BLaER1 (cell line): ENCODE measurements at regions not wholly inside any gene's neighbourhood (a gene's known extent, or its start where the extent isn't known, plus 50 kb on each side); places are given as distances from the start of the nearest gene placed in this dataset.

Experiments
- H3K27ac ChIP-seq: shearing (Covaris generic); formaldehyde crosslinking; 2 replicates; pipeline ENCODE4 v1.8.1; 2022
- H3K27me3 ChIP-seq: shearing (Covaris generic); formaldehyde crosslinking; 2 replicates; pipeline ENCODE4 v1.8.1; 2022
- H3K36me3 ChIP-seq: shearing (Covaris generic); formaldehyde crosslinking; 2 replicates; pipeline ENCODE4 v1.8.1; 2022
- H3K4me1 ChIP-seq: shearing (Covaris generic); formaldehyde crosslinking; 2 replicates; pipeline ENCODE4 v1.8.1; 2022
- H3K4me2 ChIP-seq: shearing (Covaris generic); formaldehyde crosslinking; 2 replicates; pipeline ENCODE4 v1.8.1; 2022
- H3K4me3 ChIP-seq: shearing (Covaris generic); formaldehyde crosslinking; 2 replicates; pipeline ENCODE4 v1.8.1; 2022
- H3K9ac ChIP-seq: shearing (Covaris generic); formaldehyde crosslinking; 2 replicates; pipeline ENCODE4 v1.8.1; 2022
- H3K9me3 ChIP-seq: shearing (Covaris generic); formaldehyde crosslinking; 2 replicates; pipeline ENCODE4 v1.8.1; 2022
- H4K20me1 ChIP-seq: shearing (Covaris generic); formaldehyde crosslinking; 2 replicates; pipeline ENCODE4 v1.8.1; 2022
- Cebpa-rat ChIP-seq: shearing (Covaris generic); IDR thresholded peaks from 2 replicates; pipeline ENCODE4 v1.8.1; 2022

- Histone ChIP-seq H3K27ac (no peak overlapping the region), H3K4me2 (no peak overlapping the region), H3K4me1 (no peaks in the 10 kb centered on the region), H3K27me3 (no peaks in the 10 kb centered on the region), H4K20me1 (no peaks in the 10 kb centered on the region), H3K9me3 (peaks cover 37% of the 10 kb centered on the region), H3K36me3 (peaks cover 21% of the 10 kb centered on the region), H3K4me3 (no peak overlapping the region), H3K9ac (no peak overlapping the region)
- TF ChIP-seq Cebpa-rat, result no peak
These were observed 51.1 kb upstream of the NUDT6 start for GRCh38 chr4:122973465-122973864.

DNA sequence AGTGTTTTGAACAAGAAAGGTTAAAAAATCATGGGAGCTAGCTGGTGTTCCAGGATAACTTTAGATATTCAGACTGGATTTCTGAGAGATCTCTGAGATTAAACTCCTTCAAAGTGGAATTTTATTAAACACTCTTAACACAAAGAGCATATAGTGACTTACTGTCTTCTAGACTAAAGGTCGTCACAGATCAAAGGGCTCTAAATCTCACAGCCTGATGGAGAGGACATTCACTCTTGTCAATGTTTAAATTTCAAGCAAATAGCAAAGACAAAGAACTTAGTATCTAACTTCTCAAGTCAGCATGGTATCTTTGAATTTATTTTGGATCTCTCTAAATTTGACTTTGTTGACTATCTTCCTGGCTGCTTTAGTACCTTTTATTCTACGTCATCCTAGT, 53.7 kb upstream of the NUDT6 start:
- no peaks in the 10 kb centered on the region for H3K4me1 ChIP-seq
- peaks cover 49% of the 10 kb centered on the region for H3K9me3 ChIP-seq
- H3K9ac ChIP-seq, result no peak overlapping the region
- TF ChIP-seq Cebpa-rat, result no peak
- no peak overlapping the region for H3K27ac ChIP-seq
- no peak overlapping the region for H3K4me2 ChIP-seq
- H3K4me3 ChIP-seq, result no peak overlapping the region
- no peaks in the 10 kb centered on the region for H4K20me1 ChIP-seq
- no peaks in the 10 kb centered on the region for H3K27me3 ChIP-seq
- peaks cover 42% of the 10 kb centered on the region for H3K36me3 ChIP-seq

DNA sequence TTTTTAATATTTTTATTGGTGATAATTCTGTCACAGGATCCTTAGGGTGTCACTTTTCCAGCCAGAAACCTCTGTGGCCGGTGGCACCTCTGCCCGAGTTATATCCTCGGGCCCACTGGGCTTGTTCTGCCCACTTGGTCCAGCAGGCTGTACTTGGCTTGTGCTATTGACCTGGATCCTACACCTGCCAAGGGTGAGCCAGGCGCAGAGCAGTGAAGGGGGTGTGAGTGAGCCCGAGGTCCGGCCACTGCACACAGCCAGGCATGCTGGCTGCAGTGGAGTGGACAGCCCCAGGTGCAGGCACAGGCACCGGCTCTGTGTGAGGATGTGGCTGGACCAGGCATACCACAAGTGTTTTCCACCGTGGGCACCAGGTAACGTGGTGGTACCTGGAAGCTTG, 54.7 kb upstream of the NUDT6 start:
- Histone ChIP-seq H4K20me1 (no peaks in the 10 kb centered on the region), H3K4me3 (no peak overlapping the region), H3K36me3 (peaks cover 44% of the 10 kb centered on the region), H3K27ac (no peak overlapping the region), H3K9ac (no peak overlapping the region), H3K4me1 (no peaks in the 10 kb centered on the region), H3K27me3 (no peaks in the 10 kb centered on the region), H3K4me2 (no peak overlapping the region), H3K9me3 (peaks cover 49% of the 10 kb centered on the region)
- TF ChIP-seq Cebpa-rat, result no peak

- no peaks in the 10 kb centered on the region for H4K20me1 ChIP-seq
- peaks cover 46% of the 10 kb centered on the region for H3K36me3 ChIP-seq
- no peak overlapping the region for H3K27ac ChIP-seq
- H3K27me3 ChIP-seq, result no peaks in the 10 kb centered on the region
- TF ChIP-seq Cebpa-rat, result no peak
- no peak overlapping the region for H3K4me3 ChIP-seq
- no peak overlapping the region for H3K4me2 ChIP-seq
- H3K4me1 ChIP-seq, result no peaks in the 10 kb centered on the region
- peaks cover 49% of the 10 kb centered on the region for H3K9me3 ChIP-seq
- H3K9ac ChIP-seq, result no peak overlapping the region
These were observed 55.7 kb upstream of the NUDT6 start for GRCh38 chr4:122978109-122978508.

GRCh38 chr4:122978789-122979188, 56.4 kb upstream of the NUDT6 start:
- peaks cover 49% of the 10 kb centered on the region for H3K36me3 ChIP-seq
- H3K9ac ChIP-seq, result no peak overlapping the region
- no peaks in the 10 kb centered on the region for H3K27me3 ChIP-seq
- H3K9me3 ChIP-seq, result peaks cover 51% of the 10 kb centered on the region
- H3K4me1 ChIP-seq, result no peaks in the 10 kb centered on the region
- no peak overlapping the region for H3K4me2 ChIP-seq
- H4K20me1 ChIP-seq, result no peaks in the 10 kb centered on the region
- no peak for TF ChIP-seq Cebpa-rat
- H3K27ac ChIP-seq, result no peak overlapping the region
- no peak overlapping the region for H3K4me3 ChIP-seq

DNA sequence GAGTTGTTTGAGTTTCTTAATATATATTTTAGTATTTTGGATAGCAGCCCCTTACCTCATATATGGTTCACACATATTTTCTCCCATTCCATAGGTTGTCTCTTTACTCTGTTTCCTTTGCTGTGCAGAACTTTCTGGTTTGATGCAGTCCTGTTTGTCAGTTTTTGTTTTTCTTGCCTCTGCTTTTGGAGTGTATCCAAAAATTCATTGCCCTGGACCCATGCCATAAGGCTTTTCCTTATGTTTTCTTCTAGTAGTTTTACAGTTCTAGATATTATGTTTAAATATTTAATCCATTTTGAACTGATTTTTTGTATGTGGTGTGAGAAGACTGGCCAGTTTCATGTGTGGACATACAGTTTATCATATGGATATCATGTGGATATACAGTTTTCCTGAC, 58.5 kb upstream of the NUDT6 start:
- Histone ChIP-seq H3K9ac (no peak overlapping the region), H3K4me2 (no peak overlapping the region), H3K9me3 (peaks cover 55% of the 10 kb centered on the region), H3K4me1 (no peaks in the 10 kb centered on the region), H4K20me1 (no peaks in the 10 kb centered on the region), H3K27me3 (no peaks in the 10 kb centered on the region), H3K36me3 (peaks cover 50% of the 10 kb centered on the region), H3K27ac (no peak overlapping the region), H3K4me3 (no peak overlapping the region)
- no peak for TF ChIP-seq Cebpa-rat

- Histone ChIP-seq H3K4me1 (no peaks in the 10 kb centered on the region), H3K9ac (no peak overlapping the region), H3K4me2 (no peak overlapping the region), H3K27ac (no peak overlapping the region), H3K4me3 (no peak overlapping the region), H3K9me3 (peaks cover 53% of the 10 kb centered on the region), H3K27me3 (no peaks in the 10 kb centered on the region), H3K36me3 (peaks cover 51% of the 10 kb centered on the region), H4K20me1 (no peaks in the 10 kb centered on the region)
- no peak for TF ChIP-seq Cebpa-rat
These were observed 66.3 kb upstream of the NUDT6 start for GRCh38 chr4:122988696-122989095.

DNA sequence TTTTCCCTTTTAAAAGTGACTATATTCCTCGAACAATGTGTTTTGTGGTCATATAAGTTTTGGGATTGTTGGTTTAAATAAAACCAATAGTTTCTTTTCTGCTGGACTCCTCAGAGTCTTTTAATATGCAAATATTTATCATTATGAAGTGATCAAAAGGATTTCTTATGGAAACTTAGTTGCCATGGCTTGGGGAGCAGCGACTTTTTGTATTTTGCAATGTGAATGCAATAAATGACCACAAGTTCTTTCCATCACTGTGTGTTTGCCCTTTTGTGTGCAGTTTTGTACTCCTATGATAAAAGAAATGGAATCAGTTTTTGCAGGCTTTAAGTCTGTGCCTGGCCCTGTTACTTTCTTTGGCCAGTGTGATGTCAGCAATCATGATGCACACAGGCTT, 68.5 kb upstream of the NUDT6 start:
- no peak for TF ChIP-seq Cebpa-rat
- Histone ChIP-seq H3K4me2 (no peak overlapping the region), H3K27me3 (no peaks in the 10 kb centered on the region), H4K20me1 (no peaks in the 10 kb centered on the region), H3K4me1 (no peaks in the 10 kb centered on the region), H3K36me3 (peaks cover 44% of the 10 kb centered on the region), H3K27ac (no peak overlapping the region), H3K9me3 (peaks cover 34% of the 10 kb centered on the region), H3K4me3 (no peak overlapping the region), H3K9ac (no peak overlapping the region)

GRCh38 chr4:122992057-122992456, 69.7 kb upstream of the NUDT6 start:
- TF ChIP-seq Cebpa-rat, result no peak
- Histone ChIP-seq H3K4me1 (no peaks in the 10 kb centered on the region), H3K9ac (no peak overlapping the region), H3K27me3 (no peaks in the 10 kb centered on the region), H4K20me1 (no peaks in the 10 kb centered on the region), H3K9me3 (peaks cover 24% of the 10 kb centered on the region), H3K4me2 (no peak overlapping the region), H3K36me3 (peaks cover 34% of the 10 kb centered on the region), H3K27ac (no peak overlapping the region), H3K4me3 (no peak overlapping the region)

DNA sequence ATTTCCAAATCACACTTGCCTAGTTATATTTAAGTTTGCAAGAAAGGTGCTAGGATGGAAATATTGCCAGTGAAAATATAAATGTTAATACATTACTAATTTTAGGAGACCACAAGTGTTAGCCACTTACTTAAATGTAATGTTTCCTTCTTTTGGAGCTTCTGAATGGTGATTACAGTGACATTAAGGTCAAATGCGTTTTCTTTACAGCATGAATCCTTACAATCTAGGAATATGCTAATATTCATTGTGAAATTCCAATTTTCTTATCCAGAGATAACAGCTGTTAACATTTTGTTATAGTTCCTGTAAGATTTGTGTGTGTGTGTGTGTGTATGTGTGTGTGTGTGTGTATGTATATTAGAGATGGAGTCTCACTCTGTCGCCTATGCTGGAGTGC, 70.2 kb upstream of the NUDT6 start:
- H4K20me1 ChIP-seq, result no peaks in the 10 kb centered on the region
- H3K27ac ChIP-seq, result no peak overlapping the region
- H3K4me3 ChIP-seq, result no peak overlapping the region
- no peaks in the 10 kb centered on the region for H3K4me1 ChIP-seq
- H3K9ac ChIP-seq, result no peak overlapping the region
- peaks cover 33% of the 10 kb centered on the region for H3K36me3 ChIP-seq
- peaks cover 22% of the 10 kb centered on the region for H3K9me3 ChIP-seq
- no peaks in the 10 kb centered on the region for H3K27me3 ChIP-seq
- H3K4me2 ChIP-seq, result no peak overlapping the region
- TF ChIP-seq Cebpa-rat, result no peak

GRCh38 chr4:122996350-122996749, 74.0 kb upstream of the NUDT6 start:
- Histone ChIP-seq H3K9ac (no peak overlapping the region), H3K4me2 (no peak overlapping the region), H3K36me3 (no peaks in the 10 kb centered on the region), H3K27me3 (no peaks in the 10 kb centered on the region), H3K4me1 (no peaks in the 10 kb centered on the region), H3K27ac (no peak overlapping the region), H3K4me3 (no peak overlapping the region), H4K20me1 (no peaks in the 10 kb centered on the region), H3K9me3 (no peaks in the 10 kb centered on the region)
- TF ChIP-seq Cebpa-rat, result no peak
